GM12878 (cell line): ENCODE measurements at regions not wholly inside any gene's neighbourhood (a gene's known extent, or its start where the extent isn't known, plus 50 kb on each side); places are given as distances from the start of the nearest gene placed in this dataset.
"Not testable (repeated sequence)": the region's sequence is repeated elsewhere in the genome, so short reads cannot be mapped to it uniquely, and the experiment has no call there.

Experiments
- ATAC-seq: fragments of 200-7000 bp; cut with Tn5 transposase; 3 replicates; pipeline ENCODE4 v1.9.1; 2020; ENCODE audit warnings: mild to moderate bottlenecking, moderate library complexity
- BruUV-seq: library from RNA; stranded (reverse); fragments of 400-500 nt; replicated peaks from 2 replicates; lab custom pipeline; 2021; lab: Mats Ljungman, UMichigan
- CTCF ChIA-PET: fragments of 300-600 bp; sonication (Branson Sonifier 250); formaldehyde crosslinking; extraction: SDS; loops from one replicate; lab custom pipeline; 2021; ENCODE audit warnings: inconsistent platforms; lab: Yijun Ruan, JAX
- POLR2A ChIA-PET: fragments of 350-600 bp; formaldehyde crosslinking; extraction: SDS; loops from one replicate; lab custom pipeline; 2021; ENCODE audit warnings: inconsistent platforms; lab: Charles Lee
- RAD21 ChIA-PET: fragments of 300-600 bp; sonication (Branson Sonifier 250); formaldehyde crosslinking; loops from one replicate; lab custom pipeline; 2023; ENCODE audit warnings: antibody characterized with exemption; ENCODE audit not compliant: unreplicated experiment; lab: Charles Lee
- SMC1A ChIA-PET: fragments of 300-600 bp; sonication (Branson Sonifier 250); formaldehyde crosslinking; loops from one replicate; lab custom pipeline; 2023; ENCODE audit not compliant: unreplicated experiment, uncharacterized antibody; lab: Charles Lee
- DNase-seq: peaks from one replicate; pipeline ENCODE4 v3.0.0-alpha.2; 2011; ENCODE audit warnings: low read depth, low spot score
- FAIRE-seq: peaks from 3 replicates; lab custom pipeline; 2011; peaks lifted over from hg19 to GRCh38; lab: Jason Lieb, UNC
- H2AFZ ChIP-seq: 2 replicates; pipeline ENCODE4 v1.6.0; 2011; ENCODE audit warnings: low read depth, low read length, control low read depth; ENCODE audit not compliant: control insufficient read depth
- H3K27ac ChIP-seq: 2 replicates; pipeline ENCODE4 v1.5.1; 2011; ENCODE audit warnings: control low read depth; ENCODE audit not compliant: control insufficient read depth, insufficient read depth
- H3K27me3 ChIP-seq, 2 experiments: replicated peaks in 1 of 2; 2 replicates each; pipeline versions ENCODE4 v1.6.0 to v1.6.1; 2011; ENCODE audit warnings: low read length in 1 of 2; ENCODE audit not compliant: control insufficient read depth in 2 of 2, insufficient read depth in 2 of 2
- H3K36me3 ChIP-seq, 2 experiments: 2 replicates each; pipeline ENCODE4 v1.5.1; 2011; ENCODE audit warnings: low read length in 1 of 2; ENCODE audit not compliant: control insufficient read depth in 2 of 2, insufficient read depth in 2 of 2
- H3K4me1 ChIP-seq: 2 replicates; pipeline ENCODE4 v1.6.1; 2011; ENCODE audit warnings: mild to moderate bottlenecking, low read length, moderate library complexity, mixed read lengths; ENCODE audit not compliant: control insufficient read depth, insufficient read depth
- H3K4me2 ChIP-seq: 2 replicates; pipeline ENCODE4 v1.6.0; 2011; ENCODE audit warnings: control low read depth; ENCODE audit not compliant: control insufficient read depth, insufficient read depth
- H3K4me3 ChIP-seq: fragments of 200-600 bp; sonication (generic); 2 replicates; pipeline ENCODE4 v1.5.1; 2016
- H3K79me2 ChIP-seq: 2 replicates; pipeline ENCODE4 v1.6.0; 2011; ENCODE audit warnings: low read length; ENCODE audit not compliant: control insufficient read depth, insufficient read depth
- H3K9ac ChIP-seq: 2 replicates; pipeline ENCODE4 v1.8.0; 2011; ENCODE audit warnings: low read length, control low read depth, mixed read lengths; ENCODE audit not compliant: control insufficient read depth, insufficient read depth
- H3K9me3 ChIP-seq: replicated peaks from 3 replicates; pipeline ENCODE4 v1.5.1; 2011; ENCODE audit warnings: mild to moderate bottlenecking, low read length; ENCODE audit not compliant: control insufficient read depth, insufficient read depth
- H4K20me1 ChIP-seq: 2 replicates; pipeline ENCODE4 v1.6.0; 2011; ENCODE audit not compliant: control insufficient read depth, insufficient read depth
- CHD2 ChIP-seq: IDR thresholded peaks from 2 replicates; pipeline ENCODE4 v1.6.1; 2011; ENCODE audit warnings: low read depth, low read length, improper control_type of control experiment, borderline replicate concordance
- EZH2 ChIP-seq: IDR thresholded peaks from 2 replicates; pipeline ENCODE4 v1.6.1; 2012; ENCODE audit warnings: low read depth, mild to moderate bottlenecking, control low read depth, inconsistent platforms, low read length, borderline replicate concordance; ENCODE audit not compliant: control insufficient read depth
- NFIC ChIP-seq: IDR thresholded peaks from 2 replicates; pipeline ENCODE4 v1.6.1; 2012; ENCODE audit warnings: low read depth, mild to moderate bottlenecking, inconsistent platforms, low read length, moderate library complexity
- RFX5 ChIP-seq: IDR thresholded peaks from 2 replicates; pipeline ENCODE4 v1.6.1; 2011; ENCODE audit warnings: low read depth, low read length, improper control_type of control experiment
- ZNF24 ChIP-seq: fragments of 450-650 bp; IDR thresholded peaks from 2 replicates; pipeline ENCODE4 v1.6.1; 2017; ENCODE audit warnings: antibody characterized with exemption, mild to moderate bottlenecking
- ZZZ3 ChIP-seq: IDR thresholded peaks from 2 replicates; pipeline ENCODE4 v1.6.1; 2011; ENCODE audit warnings: low read depth; ENCODE audit not compliant: control insufficient read depth, insufficient read length
- in situ Hi-C: fragments of 300-500 bp; cut with MboI; formaldehyde crosslinking; loops from 9 replicates; pipeline ENCODE4 v1.14.3; 2018; ENCODE audit warnings: mixed read lengths
- intact Hi-C: fragments of 100-400 bp; cut with micrococcal nuclease; formaldehyde crosslinking; loops from one replicate; pipeline ENCODE4 v1.14.2; 2022; ENCODE audit not compliant: unreplicated experiment

- ChIA-PET SMC1A (no interaction called here), RAD21 (no interaction called here)
Observed at GRCh38 chr17:71102777-71103176, 933.4 kb downstream of the KCNJ2 start.

GRCh38 chr17:71104225-71104624 is 934.9 kb downstream of the KCNJ2 start:
- TF ChIP-seq NFIC (no peak), CHD2 (no peak)
- BruUV-seq: no TSS peak
- FAIRE-seq (no peak), ATAC-seq (no peak), DNase-seq (no peak)
- no peaks in the 10 kb centered on the region for H3K27me3 ChIP-seq
- H3K4me3 ChIP-seq: no peak overlapping the region
- H3K9me3 ChIP-seq: no peaks in the 10 kb centered on the region
- no peak overlapping the region for H2AFZ ChIP-seq
- H4K20me1 ChIP-seq: no peaks in the 10 kb centered on the region
- ChIA-PET SMC1A (no interaction called here), POLR2A (no interaction called here), RAD21 (no interaction called here), CTCF (no interaction called here)
- H3K36me3 ChIP-seq: no peaks in the 10 kb centered on the region
- in situ Hi-C loops: loop anchor here (25.0 kb wide), 1 partner anchor 1433 kb away; no protein-coding TSS in a partner anchor
- no peak overlapping the region for H3K27ac ChIP-seq
- no peak overlapping the region for H3K4me2 ChIP-seq
- H3K79me2 ChIP-seq: no peaks in the 10 kb centered on the region
- H3K9ac ChIP-seq: no peak overlapping the region
- H3K4me1 ChIP-seq: no peaks in the 10 kb centered on the region
- intact Hi-C loops: no loop called here

More at GRCh38 chr17:71102777-71103176, 933.4 kb downstream of the KCNJ2 start:
- ATAC-seq (no peak), DNase-seq (no peak), FAIRE-seq (no peak)
- Histone ChIP-seq H3K9me3 (no peaks in the 10 kb centered on the region), H3K79me2 (no peaks in the 10 kb centered on the region), H3K27me3 (no peaks in the 10 kb centered on the region), H3K9ac (no peak overlapping the region), H4K20me1 (no peaks in the 10 kb centered on the region), H3K4me3 (no peak overlapping the region), H3K36me3 (no peaks in the 10 kb centered on the region), H3K27ac (no peak overlapping the region), H2AFZ (no peak overlapping the region), H3K4me2 (no peak overlapping the region), H3K4me1 (no peaks in the 10 kb centered on the region)
- intact Hi-C loops: no loop called here
- TF ChIP-seq ZZZ3: no peak
- TF ChIP-seq RFX5: no peak
- TF ChIP-seq ZNF24: no peak
- no peak for TF ChIP-seq EZH2
- ChIA-PET POLR2A (no interaction called here), CTCF (no interaction called here)
- in situ Hi-C loops: loop anchor here (25.0 kb wide), 1 partner anchor 1435 kb away; no protein-coding TSS in a partner anchor
- BruUV-seq: no TSS peak

- BruUV-seq, H3K4me3 ChIP-seq, H3K79me2 ChIP-seq, H3K27me3 ChIP-seq, H3K27ac ChIP-seq, CTCF ChIA-PET, H3K9me3 ChIP-seq, H3K36me3 ChIP-seq, ATAC-seq, RAD21 ChIA-PET, H3K4me1 ChIP-seq, H3K4me2 ChIP-seq, H3K9ac ChIP-seq, H2AFZ ChIP-seq, H4K20me1 ChIP-seq, intact Hi-C loops, FAIRE-seq, POLR2A ChIA-PET, SMC1A ChIA-PET, DNase-seq: not testable (repeated sequence)
- in situ Hi-C loops: loop anchor here (25.0 kb wide), 1 partner anchor 1431 kb away; no protein-coding TSS in a partner anchor
Observed at GRCh38 chr17:71106056-71106455, 936.7 kb downstream of the KCNJ2 start.
